Neuron (in vitro differentiated cells): ENCODE measurements at regions not wholly inside any gene's neighbourhood (a gene's known extent, or its start where the extent isn't known, plus 50 kb on each side); places are given as distances from the start of the nearest gene placed in this dataset.
"Not testable (repeated sequence)": the region's sequence is repeated elsewhere in the genome, so short reads cannot be mapped to it uniquely, and the experiment has no call there.

Experiments
- H2AFZ ChIP-seq: one replicate; pipeline ENCODE4 v1.6.1; 2013; ENCODE audit warnings: low read depth, mild to moderate bottlenecking, inconsistent platforms, low read length, moderate library complexity
- H3K27me3 ChIP-seq: one replicate; pipeline ENCODE4 v1.6.1; 2013; ENCODE audit warnings: low read length; ENCODE audit not compliant: insufficient read depth
- H3K36me3 ChIP-seq: one replicate; pipeline ENCODE4 v1.6.1; 2013; ENCODE audit warnings: low read length; ENCODE audit not compliant: insufficient read depth
- H3K4me1 ChIP-seq: one replicate; pipeline ENCODE4 v1.6.1; 2013; ENCODE audit warnings: low read length; ENCODE audit not compliant: insufficient read depth
- H3K4me3 ChIP-seq: 2 replicates; pipeline ENCODE4 v1.5.1; 2013; ENCODE audit warnings: mild to moderate bottlenecking, low read length, moderate library complexity
- H3K9me3 ChIP-seq: one replicate; pipeline ENCODE4 v1.6.1; 2013; ENCODE audit warnings: low read length

DNA sequence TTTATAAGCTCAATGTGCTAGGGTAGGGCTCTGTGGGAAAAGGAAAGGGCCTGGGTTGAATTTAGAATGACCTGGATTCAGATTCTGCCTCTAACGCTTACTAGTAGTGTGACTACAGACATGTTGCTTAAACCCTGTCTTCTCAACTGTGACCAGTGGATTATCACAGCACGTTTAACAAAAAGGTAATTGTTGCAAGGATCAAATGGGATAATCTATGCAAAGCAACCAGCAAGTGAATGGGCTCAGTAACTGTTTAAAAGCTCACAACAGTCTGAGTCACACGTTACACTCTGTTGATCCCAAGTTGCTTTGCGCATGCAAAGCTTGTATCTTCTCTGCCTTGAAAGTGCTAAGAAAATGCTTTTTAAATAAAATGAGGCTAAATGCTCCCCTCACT lies 236.5 kb downstream of the IL20RB start:
- Histone ChIP-seq H3K27me3 (no peaks in the 10 kb centered on the region), H3K4me3 (no peak overlapping the region), H2AFZ (no peak overlapping the region), H3K9me3 (no peaks in the 10 kb centered on the region), H3K4me1 (no peaks in the 10 kb centered on the region), H3K36me3 (no peaks in the 10 kb centered on the region)

- H3K27me3 ChIP-seq, H3K9me3 ChIP-seq, H3K36me3 ChIP-seq, H3K4me1 ChIP-seq, H2AFZ ChIP-seq, H3K4me3 ChIP-seq: not testable (repeated sequence)
Measured at GRCh38 chr3:137198374-137198773, 240.6 kb downstream of the IL20RB start.

GRCh38 chr3:137199678-137200077 lies 241.9 kb downstream of the IL20RB start:
- no peak overlapping the region for H2AFZ ChIP-seq
- H3K4me1 ChIP-seq: no peaks in the 10 kb centered on the region
- no peaks in the 10 kb centered on the region for H3K27me3 ChIP-seq
- no peak overlapping the region for H3K4me3 ChIP-seq
- H3K36me3 ChIP-seq: no peaks in the 10 kb centered on the region
- H3K9me3 ChIP-seq: no peaks in the 10 kb centered on the region

- H3K4me1 ChIP-seq: no peaks in the 10 kb centered on the region
- H2AFZ ChIP-seq: no peak overlapping the region
- no peaks in the 10 kb centered on the region for H3K27me3 ChIP-seq
- no peaks in the 10 kb centered on the region for H3K36me3 ChIP-seq
- H3K4me3 ChIP-seq: no peak overlapping the region
- no peaks in the 10 kb centered on the region for H3K9me3 ChIP-seq
Measured at GRCh38 chr3:137201066-137201465, 243.3 kb downstream of the IL20RB start.

DNA sequence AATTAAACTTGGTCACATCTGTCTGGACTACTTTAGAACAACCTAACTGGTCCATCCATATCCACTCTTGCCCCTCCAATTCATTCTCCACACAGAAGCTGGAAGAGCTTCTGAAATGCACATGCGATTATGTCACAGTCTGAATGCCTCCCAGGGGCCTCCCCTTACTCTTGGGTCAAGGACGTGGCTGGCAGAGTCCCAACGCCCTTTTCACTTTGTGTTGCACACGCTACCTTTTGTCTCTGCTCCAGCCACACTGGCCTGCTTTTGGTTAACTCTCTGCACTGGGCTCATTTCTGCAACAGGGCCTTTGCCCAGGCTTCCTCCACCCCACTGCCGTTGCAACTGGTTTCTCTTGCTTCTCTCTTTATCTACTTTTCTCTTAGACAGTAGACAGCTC lies 245.2 kb downstream of the IL20RB start:
- no peak overlapping the region for H2AFZ ChIP-seq

DNA sequence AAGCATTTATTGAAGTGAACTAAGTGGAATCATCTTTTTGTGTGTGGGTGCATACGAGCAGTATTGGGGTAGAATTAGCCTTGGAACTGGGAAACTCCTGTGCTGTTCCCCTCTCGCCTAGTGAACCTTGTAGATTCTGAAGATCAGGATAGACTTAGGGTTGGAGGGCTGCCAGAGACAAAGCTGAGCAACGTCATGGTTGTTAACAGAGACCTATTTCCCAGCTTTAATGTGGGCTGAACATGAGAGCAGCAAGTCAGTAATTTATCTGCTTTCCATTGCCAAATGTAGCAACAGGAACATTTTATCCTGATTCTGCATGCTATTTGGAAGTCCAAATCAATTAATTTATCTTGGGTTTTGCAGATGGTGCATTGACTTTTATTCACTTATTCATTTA lies 246.6 kb downstream of the IL20RB start:
- Histone ChIP-seq H3K27me3 (no peaks in the 10 kb centered on the region), H2AFZ (no peak overlapping the region), H3K9me3 (no peaks in the 10 kb centered on the region), H3K4me3 (no peak overlapping the region), H3K4me1 (no peaks in the 10 kb centered on the region), H3K36me3 (no peaks in the 10 kb centered on the region)

More for the DNA sequence above, 245.2 kb downstream of the IL20RB start:
- Histone ChIP-seq H3K4me3 (no peak overlapping the region), H3K27me3 (no peaks in the 10 kb centered on the region), H3K4me1 (no peaks in the 10 kb centered on the region), H3K36me3 (no peaks in the 10 kb centered on the region), H3K9me3 (no peaks in the 10 kb centered on the region)

DNA sequence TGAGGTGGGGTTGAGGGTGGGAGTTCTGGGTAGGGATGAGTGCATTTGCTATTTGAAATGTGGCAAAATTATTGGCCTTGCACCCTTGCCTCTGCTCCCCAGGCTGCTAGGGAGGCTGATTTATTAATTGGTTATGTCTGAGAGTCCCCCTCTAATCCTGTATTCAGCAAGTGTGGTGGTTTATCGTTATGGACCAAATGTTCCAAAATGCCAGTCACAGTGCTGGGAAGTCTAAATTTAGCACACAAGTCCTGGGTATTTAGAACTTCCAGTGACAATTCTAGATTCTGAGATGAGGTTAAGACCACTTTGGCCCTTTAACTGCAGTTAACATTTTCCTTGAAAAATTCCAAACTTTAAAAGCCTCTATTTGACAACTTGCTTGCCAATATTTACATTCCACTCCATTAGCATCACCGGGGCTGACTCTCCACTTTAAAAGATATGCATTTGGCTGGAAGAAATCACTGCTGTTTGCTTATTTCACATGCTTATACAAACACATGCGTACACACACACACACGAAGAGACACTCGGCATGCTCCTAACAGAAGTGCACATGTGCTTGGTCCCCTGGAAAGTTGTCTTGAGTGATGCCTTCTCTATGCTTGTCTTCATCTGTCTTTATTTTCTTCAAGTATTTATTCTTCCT lies 247.7 kb downstream of the IL20RB start:
- H2AFZ ChIP-seq: no peak overlapping the region
- H3K36me3 ChIP-seq: no peaks in the 10 kb centered on the region
- no peaks in the 10 kb centered on the region for H3K27me3 ChIP-seq
- H3K4me1 ChIP-seq: no peaks in the 10 kb centered on the region
- no peaks in the 10 kb centered on the region for H3K9me3 ChIP-seq
- H3K4me3 ChIP-seq: no peak overlapping the region

DNA sequence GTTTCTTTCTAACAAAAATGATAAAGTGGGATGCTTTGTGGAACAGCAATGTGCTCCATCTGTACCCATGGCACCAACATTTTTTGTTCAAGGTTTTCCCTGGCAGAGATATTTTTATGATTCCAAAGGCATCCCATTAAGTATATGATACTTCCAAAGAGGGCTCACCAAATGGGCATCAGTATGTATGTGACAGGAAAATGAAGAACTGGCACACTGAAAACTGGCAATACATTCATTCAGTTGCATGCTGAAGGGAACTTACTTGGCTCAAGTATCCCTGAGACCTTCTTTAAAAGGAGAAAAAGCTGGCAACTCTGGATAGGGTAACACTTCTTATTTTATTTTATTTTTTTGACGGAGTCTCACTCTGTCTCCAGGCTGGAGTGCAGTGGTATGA lies 249.8 kb downstream of the IL20RB start:
- Histone ChIP-seq H3K4me3 (no peak overlapping the region), H3K27me3 (no peaks in the 10 kb centered on the region), H2AFZ (no peak overlapping the region), H3K9me3 (no peaks in the 10 kb centered on the region), H3K36me3 (no peaks in the 10 kb centered on the region), H3K4me1 (no peaks in the 10 kb centered on the region)

DNA sequence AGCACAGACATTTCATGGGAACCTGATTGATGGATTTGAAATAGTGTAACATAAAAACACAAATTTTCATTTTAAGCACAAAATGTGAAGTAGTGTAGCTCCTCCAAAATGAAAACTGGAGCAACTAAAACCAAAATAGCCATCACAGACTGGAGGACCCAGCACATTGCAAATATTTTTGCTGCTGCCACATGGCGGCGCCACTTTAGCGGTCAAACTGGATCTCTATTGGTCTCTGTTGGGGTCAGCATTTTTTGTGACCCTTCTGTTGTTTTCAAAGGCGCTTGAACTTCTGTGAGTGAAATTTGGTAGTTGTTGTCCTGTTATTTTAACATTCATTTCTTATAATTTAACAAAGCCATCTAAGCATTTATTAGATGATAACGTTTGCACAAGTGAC lies 259.9 kb downstream of the IL20RB start:
- Histone ChIP-seq H3K27me3 (no peaks in the 10 kb centered on the region), H3K4me1 (no peaks in the 10 kb centered on the region), H3K4me3 (no peak overlapping the region), H2AFZ (no peak overlapping the region), H3K36me3 (no peaks in the 10 kb centered on the region), H3K9me3 (no peaks in the 10 kb centered on the region)

- no peaks in the 10 kb centered on the region for H3K9me3 ChIP-seq
- H3K4me3 ChIP-seq: no peak overlapping the region
- no peaks in the 10 kb centered on the region for H3K27me3 ChIP-seq
- no peak overlapping the region for H2AFZ ChIP-seq
- H3K4me1 ChIP-seq: no peaks in the 10 kb centered on the region
- no peaks in the 10 kb centered on the region for H3K36me3 ChIP-seq
Measured at GRCh38 chr3:137219801-137220445, 262.1 kb downstream of the IL20RB start.

GRCh38 chr3:137222736-137223225 lies 265.0 kb downstream of the IL20RB start:
- no peaks in the 10 kb centered on the region for H3K9me3 ChIP-seq
- no peak overlapping the region for H3K4me3 ChIP-seq
- no peaks in the 10 kb centered on the region for H3K36me3 ChIP-seq
- H3K27me3 ChIP-seq: no peaks in the 10 kb centered on the region
- no peaks in the 10 kb centered on the region for H3K4me1 ChIP-seq
- no peak overlapping the region for H2AFZ ChIP-seq

DNA sequence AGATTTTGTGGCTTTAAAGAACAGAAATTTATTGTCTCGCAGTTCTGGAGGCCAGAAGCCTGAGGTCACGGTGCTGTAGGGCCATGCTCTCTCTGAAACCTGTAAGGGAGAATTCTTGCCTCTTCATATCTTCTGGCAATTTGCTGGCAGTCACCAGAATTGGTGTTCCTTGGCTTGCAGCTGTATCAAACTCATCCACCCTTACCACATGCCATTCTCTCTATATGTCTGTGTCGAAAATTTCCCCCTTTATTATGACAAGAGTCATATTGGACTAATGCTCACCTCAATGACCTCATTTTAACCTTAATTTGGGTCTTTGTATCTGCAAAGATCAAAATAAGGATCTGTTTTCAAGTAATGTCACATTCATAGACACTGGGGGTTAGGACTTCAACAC lies 266.7 kb downstream of the IL20RB start:
- Histone ChIP-seq H2AFZ (no peak overlapping the region), H3K4me1 (no peaks in the 10 kb centered on the region), H3K36me3 (no peaks in the 10 kb centered on the region), H3K9me3 (no peaks in the 10 kb centered on the region), H3K4me3 (no peak overlapping the region), H3K27me3 (no peaks in the 10 kb centered on the region)

DNA sequence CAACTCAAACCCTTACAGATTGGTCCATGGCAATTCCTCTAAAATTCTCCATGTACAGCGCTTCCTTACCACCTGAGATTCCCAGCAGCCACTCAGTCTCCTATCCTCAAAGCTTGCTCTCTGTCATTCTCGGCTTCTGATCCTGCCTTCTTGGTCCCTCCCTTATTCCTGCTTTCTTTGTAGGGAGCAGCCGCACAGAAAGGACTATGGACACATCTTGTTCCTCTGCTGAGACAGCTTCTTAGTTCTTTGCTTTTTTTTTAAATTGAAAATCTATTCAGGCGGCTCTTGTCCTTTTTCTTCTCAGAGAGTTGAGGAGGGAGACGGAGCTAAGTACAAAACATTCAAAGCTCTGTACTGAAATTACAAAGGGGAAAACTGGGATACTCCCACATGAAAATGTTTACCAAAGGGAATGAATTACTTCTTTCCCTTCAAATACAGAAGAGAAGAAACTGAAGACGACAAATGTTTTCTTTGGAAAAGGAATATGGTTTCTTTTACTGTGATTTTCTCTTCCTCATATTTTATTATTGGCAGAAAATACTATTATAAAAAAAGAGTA lies 285.1 kb downstream of the IL20RB start:
- peak overlapping the region; percentile 17 for H2AFZ ChIP-seq
- H3K4me3 ChIP-seq: no peak overlapping the region
- H3K9me3 ChIP-seq: no peaks in the 10 kb centered on the region
- no peaks in the 10 kb centered on the region for H3K27me3 ChIP-seq
- no peaks in the 10 kb centered on the region for H3K36me3 ChIP-seq
- H3K4me1 ChIP-seq: no peaks in the 10 kb centered on the region
